Left lung (tissue), 4 donors: ENCODE measurements at regions not wholly inside any gene's neighbourhood (a gene's known extent, or its start where the extent isn't known, plus 50 kb on each side); places are given as distances from the start of the nearest gene placed in this dataset.

Experiments used
- ATAC-seq: fragments of 200-7000 bp; cut with Tn5 transposase; one replicate; pipeline ENCODE4 v1.9.1; 2020; ENCODE audit warnings: moderate library complexity
- DNase-seq, 4 donors: peaks; one replicate each; pipeline ENCODE4 v3.0.0-alpha.2; 2013 to 2020
- H3K27ac ChIP-seq, 2 donors: fragments of 200-600 bp; sonication (generic) in 1 of 2; one replicate each; pipeline versions ENCODE4 v1.5.0 to v1.8.0; 2020 to 2021
- H3K27me3 ChIP-seq, 2 donors: fragments of 200-600 bp; sonication (generic) in 1 of 2; one replicate each; pipeline versions ENCODE4 v1.5.0 to v1.8.0; 2020 to 2021
- H3K36me3 ChIP-seq, 2 donors: fragments of 200-600 bp; sonication (generic) in 1 of 2; one replicate each; pipeline versions ENCODE4 v1.5.0 to v1.8.0; 2020 to 2021
- H3K4me1 ChIP-seq, 2 donors: fragments of 200-600 bp; one replicate each; pipeline ENCODE4 v1.8.0; 2021
- H3K4me3 ChIP-seq, 2 donors: fragments of 200-600 bp; sonication (generic) in 1 of 2; one replicate each; pipeline versions ENCODE4 v1.5.0 to v1.8.0; 2020 to 2021; ENCODE audit warnings: mild to moderate bottlenecking in 1 of 2
- H3K9me3 ChIP-seq, 2 donors: fragments of 200-600 bp; sonication (generic) in 1 of 2; one replicate each; pipeline versions ENCODE4 v1.5.0 to v1.8.0; 2020 to 2021
- CTCF ChIP-seq, 2 donors: fragments of 200-600 bp; sonication (generic) in 1 of 2; IDR thresholded peaks; one replicate each; pipeline versions ENCODE4 v1.5.0 to v1.8.0; 2021; ENCODE audit warnings: antibody characterized with exemption in 2 of 2
- intact Hi-C, 2 donors: fragments of 100-400 bp; cut with DNase I; formaldehyde crosslinking; loops; one replicate each; pipeline versions ENCODE4 v1.11.2 to v1.14.2; 2022
- donor health status: DM: no; HTN: yes; CAD: no.
- donor health status: DM: no; HTN: no; CAD: no.

GRCh38 chr5:171596391-171596878 lies 177.0 kb downstream of the FGF18 start:
- no peak for TF ChIP-seq CTCF (IDR thresholded peaks at IDR 0.05)
- Histone ChIP-seq H3K36me3 (no peaks in the 10 kb centered on the region), H3K4me3 (no peak overlapping the region), H3K27me3 (no peaks in the 10 kb centered on the region), H3K27ac (peak overlapping the region in 1 of 2 donors; percentile 63), H3K9me3 (no peaks in the 10 kb centered on the region), H3K4me1 (peaks cover 4 to 13% of the 10 kb centered on the region in 2 donors)
- DNase-seq: peak; percentile 74 to 93 (median 84)
- ATAC-seq: peak; percentile 86
- intact Hi-C loops: no loop called here

- H3K9me3 ChIP-seq: no peaks in the 10 kb centered on the region
These were observed 178.6 kb downstream of the FGF18 start for GRCh38 chr5:171597946-171598640.

GRCh38 chr5:171598641-171599152 lies 179.2 kb downstream of the FGF18 start:
- intact Hi-C loops: no loop called here
- Histone ChIP-seq H3K4me1 (peaks cover 4 to 15% of the 10 kb centered on the region in 2 donors), H3K4me3 (no peak overlapping the region), H3K36me3 (no peaks in the 10 kb centered on the region), H3K9me3 (no peaks in the 10 kb centered on the region), H3K27ac (no peak overlapping the region), H3K27me3 (no peaks in the 10 kb centered on the region)
- ATAC-seq (no peak), DNase-seq (no peak)
- TF ChIP-seq CTCF (IDR thresholded peaks at IDR 0.05): no peak

More at GRCh38 chr5:171597946-171598640, 178.6 kb downstream of the FGF18 start:
- no peak overlapping the region for H3K4me3 ChIP-seq
- no peak for ATAC-seq
- no peak overlapping the region for H3K27ac ChIP-seq
- H3K27me3 ChIP-seq: no peaks in the 10 kb centered on the region
- peak in 1 of 2 donors; percentile 10 for TF ChIP-seq CTCF (IDR thresholded peaks at IDR 0.05)
- peaks cover 4 to 15% of the 10 kb centered on the region in 2 donors for H3K4me1 ChIP-seq
- H3K36me3 ChIP-seq: no peaks in the 10 kb centered on the region
- no peak for DNase-seq
- intact Hi-C loops: no loop called here

GRCh38 chr5:171599411-171599810 lies 180.0 kb downstream of the FGF18 start:
- Histone ChIP-seq H3K27ac (no peak overlapping the region), H3K36me3 (no peaks in the 10 kb centered on the region), H3K27me3 (no peaks in the 10 kb centered on the region), H3K4me3 (no peak overlapping the region), H3K4me1 (peaks cover 4 to 15% of the 10 kb centered on the region in 2 donors), H3K9me3 (no peaks in the 10 kb centered on the region)
- DNase-seq (peak in 1 of 4 donors; percentile 36), ATAC-seq (no peak)
- intact Hi-C loops: no loop called here
- no peak for TF ChIP-seq CTCF (IDR thresholded peaks at IDR 0.05)

- H3K36me3 ChIP-seq: no peaks in the 10 kb centered on the region
- no peak for TF ChIP-seq CTCF (IDR thresholded peaks at IDR 0.05)
- H3K27me3 ChIP-seq: no peaks in the 10 kb centered on the region
- no peak for DNase-seq
- H3K4me1 ChIP-seq: peaks cover 4 to 15% of the 10 kb centered on the region in 2 donors
- intact Hi-C loops: no loop called here
- H3K27ac ChIP-seq: no peak overlapping the region
- H3K9me3 ChIP-seq: no peaks in the 10 kb centered on the region
- H3K4me3 ChIP-seq: no peak overlapping the region
- no peak for ATAC-seq
These were observed 180.6 kb downstream of the FGF18 start for GRCh38 chr5:171599957-171600612.
